ENCODE measurements at regions not wholly inside any gene's neighbourhood (a gene's known extent, or its start where the extent isn't known, plus 50 kb on each side); places are given as distances from the start of the nearest gene placed in this dataset.

DNA sequence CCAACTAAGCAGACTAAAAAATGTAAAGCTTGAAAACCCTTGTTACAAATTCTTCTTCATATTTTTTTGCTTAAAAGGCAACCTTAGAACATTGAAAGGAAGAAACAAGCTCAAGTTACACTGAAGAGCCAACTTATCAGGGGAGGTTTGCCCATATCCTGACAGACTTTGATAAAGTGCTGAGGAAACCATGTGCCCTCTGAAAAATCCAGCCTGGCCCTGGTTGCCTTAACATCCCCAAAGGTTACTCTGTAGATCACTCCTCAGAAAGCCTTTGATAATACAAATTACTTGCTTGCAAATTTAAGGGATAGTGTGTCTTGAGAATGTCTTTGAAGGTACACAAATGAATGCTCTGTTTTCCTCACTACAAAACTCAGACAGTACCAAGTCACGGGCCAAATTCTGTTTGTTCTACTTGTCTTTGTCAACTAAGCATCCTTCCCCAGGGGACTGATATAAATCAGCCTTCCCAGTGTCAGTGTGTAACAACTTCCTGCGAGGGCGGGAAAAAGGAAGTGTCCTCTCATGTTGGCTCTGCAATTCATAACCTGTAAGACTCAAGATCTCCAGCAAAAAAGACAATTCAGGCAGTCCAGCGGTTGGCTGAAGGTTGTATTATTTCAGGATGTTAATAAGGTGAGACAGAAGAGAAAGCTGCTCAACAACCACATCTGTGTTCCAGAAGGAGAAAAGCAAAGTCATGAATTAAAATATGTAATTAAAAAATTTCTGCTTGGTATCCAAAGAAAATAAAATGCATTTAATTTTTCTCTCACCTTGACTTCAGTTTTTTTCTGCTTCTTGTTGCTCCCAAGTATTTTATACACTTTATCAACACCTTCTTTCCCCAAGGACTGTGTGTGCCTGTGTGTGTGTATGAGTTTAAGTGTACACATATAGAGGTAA is 199.9 kb downstream of the PIK3R1 start (continued):
- no peak for TF ChIP-seq U2AF2 (optimal IDR thresholded peaks at IDR 0.05; ENCODE audit: low read depth, low read length)
- no peak for TF ChIP-seq SNRNP70 (optimal IDR thresholded peaks at IDR 0.05; ENCODE audit: low read depth, low read length)
- TF ChIP-seq ARID1B (IDR thresholded peaks at IDR 0.05): peak; percentile 40
- 0 out of 2 replicates have a peak, but pooled peaks have one; percentile 35 for TF ChIP-seq CXXC5 (CRISPR knock-in tag; IDR thresholded peaks at IDR 0.05)
- TF ChIP-seq FOXJ3 (CRISPR knock-in tag; IDR thresholded peaks at IDR 0.05): no peak
- TF ChIP-seq, protein P1, sequence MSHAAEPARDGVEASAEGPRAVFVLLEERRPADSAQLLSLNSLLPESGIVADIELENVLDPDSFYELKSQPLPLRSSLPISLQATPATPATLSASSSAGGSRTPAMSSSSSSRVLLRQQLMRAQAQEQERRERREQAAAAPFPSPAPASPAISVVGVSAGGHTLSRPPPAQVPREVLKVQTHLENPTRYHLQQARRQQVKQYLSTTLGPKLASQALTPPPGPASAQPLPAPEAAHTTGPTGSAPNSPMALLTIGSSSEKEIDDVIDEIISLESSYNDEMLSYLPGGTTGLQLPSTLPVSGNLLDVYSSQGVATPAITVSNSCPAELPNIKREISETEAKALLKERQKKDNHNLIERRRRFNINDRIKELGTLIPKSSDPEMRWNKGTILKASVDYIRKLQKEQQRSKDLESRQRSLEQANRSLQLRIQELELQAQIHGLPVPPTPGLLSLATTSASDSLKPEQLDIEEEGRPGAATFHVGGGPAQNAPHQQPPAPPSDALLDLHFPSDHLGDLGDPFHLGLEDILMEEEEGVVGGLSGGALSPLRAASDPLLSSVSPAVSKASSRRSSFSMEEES (CRISPR knock-in tag; IDR thresholded peaks at IDR 0.05): no peak
- TF ChIP-seq TAF1 (IDR thresholded peaks at IDR 0.05; ENCODE audit: control insufficient read depth, extremely low read depth, insufficient read depth, low read length, severe bottlenecking): peak; percentile 28
- TF ChIP-seq NCOR1 (IDR thresholded peaks at IDR 0.05): 0 out of 2 replicates have a peak, but pooled peaks have one; percentile 6
- 0 out of 2 replicates have a peak, but pooled peaks have one; percentile 39 for TF ChIP-seq SMAD4 (CRISPR knock-in tag; conservative IDR thresholded peaks at IDR 0.05)
- TF ChIP-seq ATF7 (IDR thresholded peaks at IDR 0.05): 0 out of 2 replicates have a peak, but pooled peaks have one; percentile 38
- peak; percentile 52; the same call in 1 of the 2 replicates for TF ChIP-seq BHLHE40 (IDR thresholded peaks at IDR 0.05; ENCODE audit: low read length)
- TF ChIP-seq ATF1 (CRISPR knock-in tag; IDR thresholded peaks at IDR 0.05): no peak
- TF ChIP-seq ATF1 (tag; IDR thresholded peaks at IDR 0.05): peak; percentile 58; the same call in 1 of the 2 replicates
- TF ChIP-seq, protein P2, sequence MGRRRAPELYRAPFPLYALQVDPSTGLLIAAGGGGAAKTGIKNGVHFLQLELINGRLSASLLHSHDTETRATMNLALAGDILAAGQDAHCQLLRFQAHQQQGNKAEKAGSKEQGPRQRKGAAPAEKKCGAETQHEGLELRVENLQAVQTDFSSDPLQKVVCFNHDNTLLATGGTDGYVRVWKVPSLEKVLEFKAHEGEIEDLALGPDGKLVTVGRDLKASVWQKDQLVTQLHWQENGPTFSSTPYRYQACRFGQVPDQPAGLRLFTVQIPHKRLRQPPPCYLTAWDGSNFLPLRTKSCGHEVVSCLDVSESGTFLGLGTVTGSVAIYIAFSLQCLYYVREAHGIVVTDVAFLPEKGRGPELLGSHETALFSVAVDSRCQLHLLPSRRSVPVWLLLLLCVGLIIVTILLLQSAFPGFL (CRISPR knock-in tag; IDR thresholded peaks at IDR 0.05): no peak
- TF ChIP-seq, protein P3, sequence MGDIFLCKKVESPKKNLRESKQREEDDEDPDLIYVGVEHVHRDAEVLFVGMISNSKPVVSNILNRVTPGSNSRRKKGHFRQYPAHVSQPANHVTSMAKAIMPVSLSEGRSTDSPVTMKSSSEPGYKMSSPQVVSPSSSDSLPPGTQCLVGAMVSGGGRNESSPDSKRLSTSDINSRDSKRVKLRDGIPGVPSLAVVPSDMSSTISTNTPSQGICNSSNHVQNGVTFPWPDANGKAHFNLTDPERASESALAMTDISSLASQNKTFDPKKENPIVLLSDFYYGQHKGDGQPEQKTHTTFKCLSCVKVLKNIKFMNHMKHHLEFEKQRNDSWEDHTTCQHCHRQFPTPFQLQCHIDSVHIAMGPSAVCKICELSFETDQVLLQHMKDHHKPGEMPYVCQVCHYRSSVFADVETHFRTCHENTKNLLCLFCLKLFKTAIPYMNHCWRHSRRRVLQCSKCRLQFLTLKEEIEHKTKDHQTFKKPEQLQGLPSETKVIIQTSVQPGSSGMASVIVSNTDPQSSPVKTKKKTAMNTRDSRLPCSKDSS (IDR thresholded peaks at IDR 0.05; ENCODE audit: low read depth, partially characterized antibody): no peak
- TF ChIP-seq HOXB6 (CRISPR knock-in tag; IDR thresholded peaks at IDR 0.05; ENCODE audit: borderline replicate concordance): no peak
- TF ChIP-seq, protein P4, sequence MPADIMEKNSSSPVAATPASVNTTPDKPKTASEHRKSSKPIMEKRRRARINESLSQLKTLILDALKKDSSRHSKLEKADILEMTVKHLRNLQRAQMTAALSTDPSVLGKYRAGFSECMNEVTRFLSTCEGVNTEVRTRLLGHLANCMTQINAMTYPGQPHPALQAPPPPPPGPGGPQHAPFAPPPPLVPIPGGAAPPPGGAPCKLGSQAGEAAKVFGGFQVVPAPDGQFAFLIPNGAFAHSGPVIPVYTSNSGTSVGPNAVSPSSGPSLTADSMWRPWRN (IDR thresholded peaks at IDR 0.05; ENCODE audit: low read depth): no peak
- TF ChIP-seq KDM1A (IDR thresholded peaks at IDR 0.05): 0 out of 4 replicates have a peak, but pooled peaks of 1 of the 2 experiments have one; percentile 8
- TF ChIP-seq, protein P5, sequence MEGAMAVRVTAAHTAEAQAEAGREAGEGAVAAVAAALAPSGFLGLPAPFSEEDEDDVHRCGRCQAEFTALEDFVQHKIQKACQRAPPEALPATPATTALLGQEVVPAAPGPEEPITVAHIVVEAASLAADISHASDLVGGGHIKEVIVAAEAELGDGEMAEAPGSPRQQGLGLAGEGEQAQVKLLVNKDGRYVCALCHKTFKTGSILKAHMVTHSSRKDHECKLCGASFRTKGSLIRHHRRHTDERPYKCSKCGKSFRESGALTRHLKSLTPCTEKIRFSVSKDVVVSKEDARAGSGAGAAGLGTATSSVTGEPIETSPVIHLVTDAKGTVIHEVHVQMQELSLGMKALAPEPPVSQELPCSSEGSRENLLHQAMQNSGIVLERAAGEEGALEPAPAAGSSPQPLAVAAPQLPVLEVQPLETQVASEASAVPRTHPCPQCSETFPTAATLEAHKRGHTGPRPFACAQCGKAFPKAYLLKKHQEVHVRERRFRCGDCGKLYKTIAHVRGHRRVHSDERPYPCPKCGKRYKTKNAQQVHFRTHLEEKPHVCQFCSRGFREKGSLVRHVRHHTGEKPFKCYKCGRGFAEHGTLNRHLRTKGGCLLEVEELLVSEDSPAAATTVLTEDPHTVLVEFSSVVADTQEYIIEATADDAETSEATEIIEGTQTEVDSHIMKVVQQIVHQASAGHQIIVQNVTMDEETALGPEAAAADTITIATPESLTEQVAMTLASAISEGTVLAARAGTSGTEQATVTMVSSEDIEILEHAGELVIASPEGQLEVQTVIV (CRISPR knock-in tag; IDR thresholded peaks at IDR 0.05; ENCODE audit: borderline replicate concordance): no peak
- TF ChIP-seq TFAM (CRISPR knock-in tag; conservative IDR thresholded peaks at IDR 0.05): no peak
- TF ChIP-seq CHCHD3 (CRISPR knock-in tag; IDR thresholded peaks at IDR 0.05): no peak

All from K562 (cell line).